Esophagus squamous epithelium (tissue), 4 donors: ENCODE measurements at regions not wholly inside any gene's neighbourhood (a gene's known extent, or its start where the extent isn't known, plus 50 kb on each side); places are given as distances from the start of the nearest gene placed in this dataset.

Experiments
- POLR2A ChIP-seq, 4 donors: fragments of 450-650 bp; IDR thresholded peaks; one replicate each; pipeline ENCODE4 v1.6.1; 2017; ENCODE audit warnings: antibody characterized with exemption in 4 of 4, mild to moderate bottlenecking in 4 of 4, moderate library complexity in 3 of 4
- TF ChIP-seq, protein P1 (sequence below), 6 experiments: fragments of 450-650 bp in 4 of 6; fragments of 200-600 bp in 2 of 6; sonication (generic) in 2 of 6; IDR thresholded peaks; one replicate each; pipeline ENCODE4 v1.5.1; 2016 to 2019; ENCODE audit warnings: antibody characterized with exemption in 6 of 6, mild to moderate bottlenecking in 4 of 6, moderate library complexity in 4 of 6

DNA sequence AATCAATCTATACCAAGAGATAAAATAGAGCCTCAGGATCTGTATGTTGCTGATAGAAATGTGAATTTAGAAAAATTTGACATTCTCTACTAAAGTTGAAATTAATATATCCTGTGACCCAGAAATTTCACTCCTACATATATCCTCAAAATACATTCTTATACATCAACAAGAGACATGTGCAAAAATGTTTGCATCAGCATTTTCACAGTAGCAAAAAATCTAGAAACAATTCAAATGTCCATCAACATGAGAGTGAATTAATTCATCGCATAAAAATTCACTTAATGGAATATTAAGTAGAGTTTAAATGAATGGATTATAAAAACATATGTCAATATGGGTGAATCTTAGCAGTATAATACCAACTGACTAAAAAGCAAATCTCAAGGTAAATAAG, 80.8 kb downstream of the GPR65 start:
- TF ChIP-seq, protein P1, sequence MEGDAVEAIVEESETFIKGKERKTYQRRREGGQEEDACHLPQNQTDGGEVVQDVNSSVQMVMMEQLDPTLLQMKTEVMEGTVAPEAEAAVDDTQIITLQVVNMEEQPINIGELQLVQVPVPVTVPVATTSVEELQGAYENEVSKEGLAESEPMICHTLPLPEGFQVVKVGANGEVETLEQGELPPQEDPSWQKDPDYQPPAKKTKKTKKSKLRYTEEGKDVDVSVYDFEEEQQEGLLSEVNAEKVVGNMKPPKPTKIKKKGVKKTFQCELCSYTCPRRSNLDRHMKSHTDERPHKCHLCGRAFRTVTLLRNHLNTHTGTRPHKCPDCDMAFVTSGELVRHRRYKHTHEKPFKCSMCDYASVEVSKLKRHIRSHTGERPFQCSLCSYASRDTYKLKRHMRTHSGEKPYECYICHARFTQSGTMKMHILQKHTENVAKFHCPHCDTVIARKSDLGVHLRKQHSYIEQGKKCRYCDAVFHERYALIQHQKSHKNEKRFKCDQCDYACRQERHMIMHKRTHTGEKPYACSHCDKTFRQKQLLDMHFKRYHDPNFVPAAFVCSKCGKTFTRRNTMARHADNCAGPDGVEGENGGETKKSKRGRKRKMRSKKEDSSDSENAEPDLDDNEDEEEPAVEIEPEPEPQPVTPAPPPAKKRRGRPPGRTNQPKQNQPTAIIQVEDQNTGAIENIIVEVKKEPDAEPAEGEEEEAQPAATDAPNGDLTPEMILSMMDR (IDR thresholded peaks at IDR 0.05), result no peak
- no peak for TF ChIP-seq POLR2A (IDR thresholded peaks at IDR 0.05)
